Liver (tissue), 3 donors: ENCODE measurements at regions not wholly inside any gene's neighbourhood (a gene's known extent, or its start where the extent isn't known, plus 50 kb on each side); places are given as distances from the start of the nearest gene placed in this dataset.

Source experiments
- FOXA1 ChIP-seq: IDR thresholded peaks from 2 replicates; pipeline ENCODE4 v1.6.1; 2016; ENCODE audit warnings: antibody characterized with exemption
- RXRA ChIP-seq, 2 donors: IDR thresholded peaks; 2 replicates each; pipeline ENCODE4 v1.6.1; 2017 to 2018; ENCODE audit warnings: antibody characterized with exemption in 2 of 2, mild to moderate bottlenecking in 1 of 2
- TAF1 ChIP-seq: conservative IDR thresholded peaks from 2 replicates; pipeline ENCODE4 v1.6.1; 2016; ENCODE audit warnings: antibody characterized with exemption, mild to moderate bottlenecking
- YY1 ChIP-seq: IDR thresholded peaks from 2 replicates; pipeline ENCODE4 v1.6.1; 2016; ENCODE audit warnings: antibody characterized with exemption, mild to moderate bottlenecking
- TF ChIP-seq, protein P1 (sequence below): IDR thresholded peaks from 2 replicates; pipeline ENCODE4 v1.6.1; 2016; ENCODE audit warnings: antibody characterized with exemption, mild to moderate bottlenecking
- TF ChIP-seq, protein P2 (sequence below): fragments of 150-350 bp; IDR thresholded peaks from 2 replicates; pipeline ENCODE4 v1.5.1; 2017; ENCODE audit warnings: improper control_type of control experiment, low read depth, low read length; ENCODE audit not compliant: missing input control
- TF ChIP-seq, protein P3 (sequence below): IDR thresholded peaks from 2 replicates; pipeline ENCODE4 v1.6.1; 2016; ENCODE audit warnings: antibody characterized with exemption
- TF ChIP-seq, protein P4 (sequence below): IDR thresholded peaks from 2 replicates; pipeline ENCODE4 v1.6.1; 2016; ENCODE audit warnings: antibody characterized with exemption
- donor health status: healthy.
- donor health status: healthy.

DNA sequence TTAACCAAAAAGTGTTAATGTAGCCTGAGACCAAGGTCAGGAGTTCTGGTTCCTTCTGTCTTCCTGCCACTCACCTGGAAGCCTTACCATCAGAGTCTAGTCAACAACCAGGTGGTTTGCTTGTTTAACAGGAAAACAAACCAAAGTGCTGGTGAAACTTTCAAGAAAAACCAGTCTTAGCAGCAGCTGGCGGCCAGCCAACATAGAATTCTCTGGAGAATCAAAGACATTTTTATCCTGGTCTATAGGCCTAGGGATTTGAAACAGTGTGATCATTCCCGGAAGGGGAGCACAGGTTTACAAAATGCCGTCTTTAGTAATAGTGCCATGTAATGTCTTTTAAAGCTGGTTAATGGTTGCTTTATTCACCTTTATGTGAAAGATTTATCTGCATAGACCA is 146.6 kb upstream of the AKIRIN2 start:
- TF ChIP-seq YY1, result no peak
- TF ChIP-seq, protein P1, sequence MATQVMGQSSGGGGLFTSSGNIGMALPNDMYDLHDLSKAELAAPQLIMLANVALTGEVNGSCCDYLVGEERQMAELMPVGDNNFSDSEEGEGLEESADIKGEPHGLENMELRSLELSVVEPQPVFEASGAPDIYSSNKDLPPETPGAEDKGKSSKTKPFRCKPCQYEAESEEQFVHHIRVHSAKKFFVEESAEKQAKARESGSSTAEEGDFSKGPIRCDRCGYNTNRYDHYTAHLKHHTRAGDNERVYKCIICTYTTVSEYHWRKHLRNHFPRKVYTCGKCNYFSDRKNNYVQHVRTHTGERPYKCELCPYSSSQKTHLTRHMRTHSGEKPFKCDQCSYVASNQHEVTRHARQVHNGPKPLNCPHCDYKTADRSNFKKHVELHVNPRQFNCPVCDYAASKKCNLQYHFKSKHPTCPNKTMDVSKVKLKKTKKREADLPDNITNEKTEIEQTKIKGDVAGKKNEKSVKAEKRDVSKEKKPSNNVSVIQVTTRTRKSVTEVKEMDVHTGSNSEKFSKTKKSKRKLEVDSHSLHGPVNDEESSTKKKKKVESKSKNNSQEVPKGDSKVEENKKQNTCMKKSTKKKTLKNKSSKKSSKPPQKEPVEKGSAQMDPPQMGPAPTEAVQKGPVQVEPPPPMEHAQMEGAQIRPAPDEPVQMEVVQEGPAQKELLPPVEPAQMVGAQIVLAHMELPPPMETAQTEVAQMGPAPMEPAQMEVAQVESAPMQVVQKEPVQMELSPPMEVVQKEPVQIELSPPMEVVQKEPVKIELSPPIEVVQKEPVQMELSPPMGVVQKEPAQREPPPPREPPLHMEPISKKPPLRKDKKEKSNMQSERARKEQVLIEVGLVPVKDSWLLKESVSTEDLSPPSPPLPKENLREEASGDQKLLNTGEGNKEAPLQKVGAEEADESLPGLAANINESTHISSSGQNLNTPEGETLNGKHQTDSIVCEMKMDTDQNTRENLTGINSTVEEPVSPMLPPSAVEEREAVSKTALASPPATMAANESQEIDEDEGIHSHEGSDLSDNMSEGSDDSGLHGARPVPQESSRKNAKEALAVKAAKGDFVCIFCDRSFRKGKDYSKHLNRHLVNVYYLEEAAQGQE, result no peak
- TF ChIP-seq, protein P2, sequence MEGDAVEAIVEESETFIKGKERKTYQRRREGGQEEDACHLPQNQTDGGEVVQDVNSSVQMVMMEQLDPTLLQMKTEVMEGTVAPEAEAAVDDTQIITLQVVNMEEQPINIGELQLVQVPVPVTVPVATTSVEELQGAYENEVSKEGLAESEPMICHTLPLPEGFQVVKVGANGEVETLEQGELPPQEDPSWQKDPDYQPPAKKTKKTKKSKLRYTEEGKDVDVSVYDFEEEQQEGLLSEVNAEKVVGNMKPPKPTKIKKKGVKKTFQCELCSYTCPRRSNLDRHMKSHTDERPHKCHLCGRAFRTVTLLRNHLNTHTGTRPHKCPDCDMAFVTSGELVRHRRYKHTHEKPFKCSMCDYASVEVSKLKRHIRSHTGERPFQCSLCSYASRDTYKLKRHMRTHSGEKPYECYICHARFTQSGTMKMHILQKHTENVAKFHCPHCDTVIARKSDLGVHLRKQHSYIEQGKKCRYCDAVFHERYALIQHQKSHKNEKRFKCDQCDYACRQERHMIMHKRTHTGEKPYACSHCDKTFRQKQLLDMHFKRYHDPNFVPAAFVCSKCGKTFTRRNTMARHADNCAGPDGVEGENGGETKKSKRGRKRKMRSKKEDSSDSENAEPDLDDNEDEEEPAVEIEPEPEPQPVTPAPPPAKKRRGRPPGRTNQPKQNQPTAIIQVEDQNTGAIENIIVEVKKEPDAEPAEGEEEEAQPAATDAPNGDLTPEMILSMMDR, result no peak
- TF ChIP-seq RXRA (IDR thresholded peaks at IDR 0.05), result no peak
- TF ChIP-seq TAF1, result no peak
- TF ChIP-seq, protein P3, sequence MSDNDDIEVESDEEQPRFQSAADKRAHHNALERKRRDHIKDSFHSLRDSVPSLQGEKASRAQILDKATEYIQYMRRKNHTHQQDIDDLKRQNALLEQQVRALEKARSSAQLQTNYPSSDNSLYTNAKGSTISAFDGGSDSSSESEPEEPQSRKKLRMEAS, result no peak
- TF ChIP-seq, protein P4, sequence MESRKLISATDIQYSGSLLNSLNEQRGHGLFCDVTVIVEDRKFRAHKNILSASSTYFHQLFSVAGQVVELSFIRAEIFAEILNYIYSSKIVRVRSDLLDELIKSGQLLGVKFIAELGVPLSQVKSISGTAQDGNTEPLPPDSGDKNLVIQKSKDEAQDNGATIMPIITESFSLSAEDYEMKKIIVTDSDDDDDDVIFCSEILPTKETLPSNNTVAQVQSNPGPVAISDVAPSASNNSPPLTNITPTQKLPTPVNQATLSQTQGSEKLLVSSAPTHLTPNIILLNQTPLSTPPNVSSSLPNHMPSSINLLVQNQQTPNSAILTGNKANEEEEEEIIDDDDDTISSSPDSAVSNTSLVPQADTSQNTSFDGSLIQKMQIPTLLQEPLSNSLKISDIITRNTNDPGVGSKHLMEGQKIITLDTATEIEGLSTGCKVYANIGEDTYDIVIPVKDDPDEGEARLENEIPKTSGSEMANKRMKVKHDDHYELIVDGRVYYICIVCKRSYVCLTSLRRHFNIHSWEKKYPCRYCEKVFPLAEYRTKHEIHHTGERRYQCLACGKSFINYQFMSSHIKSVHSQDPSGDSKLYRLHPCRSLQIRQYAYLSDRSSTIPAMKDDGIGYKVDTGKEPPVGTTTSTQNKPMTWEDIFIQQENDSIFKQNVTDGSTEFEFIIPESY, result no peak
- no peak for TF ChIP-seq FOXA1
